GM18508 (cell line): ENCODE measurements at regions not wholly inside any gene's neighbourhood (a gene's known extent, or its start where the extent isn't known, plus 50 kb on each side); places are given as distances from the start of the nearest gene placed in this dataset.

Experiments
- ATAC-seq: cut with Tn5 transposase; IDR thresholded peaks from one replicate; pipeline ENCODE4 v1.9.1; 2021; ENCODE audit warnings: moderate number of reproducible peaks; ENCODE audit not compliant: insufficient read depth, unreplicated experiment

GRCh38 chr3:177523067-177523675 lies 325.9 kb upstream of the TBL1XR1 start:
- ATAC-seq = no peak

GRCh38 chr3:177523872-177524438 lies 326.7 kb upstream of the TBL1XR1 start:
- no peak for ATAC-seq

GRCh38 chr3:177524742-177525141 lies 327.5 kb upstream of the TBL1XR1 start:
- no peak for ATAC-seq

GRCh38 chr3:177525414-177525813 lies 328.1 kb upstream of the TBL1XR1 start:
- no peak for ATAC-seq

- ATAC-seq = no peak
Observed at GRCh38 chr3:177525987-177526712, 328.9 kb upstream of the TBL1XR1 start.

- ATAC-seq = no peak
Observed at GRCh38 chr3:177527182-177527581, 329.9 kb upstream of the TBL1XR1 start.

- ATAC-seq = no peak
Observed at GRCh38 chr3:177528306-177529070, 331.2 kb upstream of the TBL1XR1 start.

- no peak for ATAC-seq
Observed at GRCh38 chr3:177529071-177529550, 331.8 kb upstream of the TBL1XR1 start.

- no peak for ATAC-seq
Observed at GRCh38 chr3:177529716-177530335, 332.5 kb upstream of the TBL1XR1 start.

- ATAC-seq = no peak
Observed at GRCh38 chr3:177530908-177531307, 333.6 kb upstream of the TBL1XR1 start.

- ATAC-seq = no peak
Observed at GRCh38 chr3:177536873-177537272, 339.6 kb upstream of the TBL1XR1 start.

- ATAC-seq = no peak
Observed at GRCh38 chr3:177537612-177538011, 340.3 kb upstream of the TBL1XR1 start.

GRCh38 chr3:177538048-177538749 lies 340.9 kb upstream of the TBL1XR1 start:
- no peak for ATAC-seq

GRCh38 chr3:177538750-177539730 lies 341.8 kb upstream of the TBL1XR1 start:
- ATAC-seq = peak; percentile 88

GRCh38 chr3:177541541-177541940 lies 344.3 kb upstream of the TBL1XR1 start:
- no peak for ATAC-seq

- ATAC-seq = no peak
Observed at GRCh38 chr3:177545964-177546363, 348.7 kb upstream of the TBL1XR1 start.

- ATAC-seq = no peak
Observed at GRCh38 chr3:177547711-177548350, 350.5 kb upstream of the TBL1XR1 start.

- ATAC-seq = no peak
Observed at GRCh38 chr3:177550667-177551066, 353.4 kb upstream of the TBL1XR1 start.
